ENCODE measurements at regions not wholly inside any gene's neighbourhood (a gene's known extent, or its start where the extent isn't known, plus 50 kb on each side); places are given as distances from the start of the nearest gene placed in this dataset.
"Not testable (repeated sequence)": the region's sequence is repeated elsewhere in the genome, so short reads cannot be mapped to it uniquely, and the experiment has no call there.

GRCh38 chr2:220370764-220371163 lies 743.3 kb downstream of the SLC4A3 start:
- DNase-seq (ENCODE audit: low read depth, low spot score): no peak
- Histone ChIP-seq H3K36me3 (ENCODE audit: control insufficient read depth, insufficient read depth, low read length) (no peaks in the 10 kb centered on the region), H3K4me1 (ENCODE audit: control insufficient read depth, insufficient read depth, low read length) (no peaks in the 10 kb centered on the region; the same call in 1 of the 2 replicates), H3K27ac (ENCODE audit: low read length) (no peak overlapping the region), H3K4me3 (ENCODE audit: low read length) (no peak overlapping the region), H3K27me3 (ENCODE audit: control insufficient read depth, insufficient read depth, low read length) (no peaks in the 10 kb centered on the region), H3K9me3 (ENCODE audit: control insufficient read depth, insufficient read depth, low read length) (no peaks in the 10 kb centered on the region)

- Histone ChIP-seq H3K9me3 (ENCODE audit: control insufficient read depth, insufficient read depth, low read length) (no peaks in the 10 kb centered on the region), H3K4me1 (ENCODE audit: control insufficient read depth, insufficient read depth, low read length) (no peaks in the 10 kb centered on the region; the same call in 1 of the 2 replicates), H3K4me3 (ENCODE audit: low read length) (no peak overlapping the region), H3K27me3 (ENCODE audit: control insufficient read depth, insufficient read depth, low read length) (no peaks in the 10 kb centered on the region), H3K27ac (ENCODE audit: low read length) (no peak overlapping the region), H3K36me3 (ENCODE audit: control insufficient read depth, insufficient read depth, low read length) (no peaks in the 10 kb centered on the region)
- DNase-seq (ENCODE audit: low read depth, low spot score): no peak
- no CpG with 5 or more reads among the region's 2 CpGs for WGBS (ENCODE audit: insufficient coverage, insufficient read length)
Observed at GRCh38 chr2:220371211-220371610, 743.8 kb downstream of the SLC4A3 start.

- no peaks in the 10 kb centered on the region for H3K9me3 ChIP-seq (ENCODE audit: control insufficient read depth, insufficient read depth, low read length)
- no peak overlapping the region for H3K27ac ChIP-seq (ENCODE audit: low read length)
- WGBS (ENCODE audit: insufficient coverage, insufficient read length): no CpG with 5 or more reads among the region's 2 CpGs
- H3K36me3 ChIP-seq (ENCODE audit: control insufficient read depth, insufficient read depth, low read length): no peaks in the 10 kb centered on the region
- no peak overlapping the region for H3K4me3 ChIP-seq (ENCODE audit: low read length)
- no peaks in the 10 kb centered on the region for H3K27me3 ChIP-seq (ENCODE audit: control insufficient read depth, insufficient read depth, low read length)
- no peak for DNase-seq (ENCODE audit: low read depth, low spot score)
- H3K4me1 ChIP-seq (ENCODE audit: control insufficient read depth, insufficient read depth, low read length): no peaks in the 10 kb centered on the region; the same call in 1 of the 2 replicates
Observed at GRCh38 chr2:220373878-220374277, 746.4 kb downstream of the SLC4A3 start.

GRCh38 chr2:220374282-220374681 lies 746.9 kb downstream of the SLC4A3 start:
- no peak for DNase-seq (ENCODE audit: low read depth, low spot score)
- no peaks in the 10 kb centered on the region for H3K36me3 ChIP-seq (ENCODE audit: control insufficient read depth, insufficient read depth, low read length)
- H3K4me3 ChIP-seq (ENCODE audit: low read length): no peak overlapping the region
- no peaks in the 10 kb centered on the region; the same call in 1 of the 2 replicates for H3K4me1 ChIP-seq (ENCODE audit: control insufficient read depth, insufficient read depth, low read length)
- WGBS (ENCODE audit: insufficient coverage, insufficient read length): no CpG with 5 or more reads among the region's 2 CpGs
- no peaks in the 10 kb centered on the region for H3K9me3 ChIP-seq (ENCODE audit: control insufficient read depth, insufficient read depth, low read length)
- H3K27me3 ChIP-seq (ENCODE audit: control insufficient read depth, insufficient read depth, low read length): no peaks in the 10 kb centered on the region
- H3K27ac ChIP-seq (ENCODE audit: low read length): no peak overlapping the region

DNA sequence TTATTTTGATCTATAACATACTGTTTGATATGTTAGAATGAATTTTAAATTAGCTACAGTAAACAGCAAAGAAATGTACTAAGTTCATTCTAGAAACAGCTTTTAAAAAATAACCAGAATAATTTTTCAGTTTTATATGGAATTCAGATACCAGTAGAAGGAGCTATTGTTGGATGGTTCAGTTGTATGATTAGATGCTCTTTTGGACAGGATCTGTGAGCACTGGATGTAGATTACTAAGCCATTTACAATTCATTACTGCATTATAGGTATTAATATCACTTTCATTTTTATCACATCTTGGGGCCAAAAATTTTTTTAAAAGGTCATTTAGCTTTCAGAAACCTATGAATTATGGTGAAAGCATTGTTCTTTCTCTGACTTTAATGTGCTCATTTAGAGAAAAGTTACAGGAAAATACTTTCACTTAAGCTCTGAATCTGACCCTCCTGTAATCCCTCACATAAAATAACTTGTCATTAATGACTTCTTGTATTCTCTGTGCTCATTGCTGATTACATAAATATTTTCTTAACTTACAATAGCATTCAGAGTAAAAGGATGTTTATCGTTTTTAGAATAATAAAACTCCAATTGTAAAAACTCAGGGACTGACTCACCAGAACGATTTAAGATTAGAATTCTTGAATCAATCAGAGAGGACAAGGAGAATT lies 750.2 kb downstream of the SLC4A3 start:
- no peaks in the 10 kb centered on the region; the same call in 1 of the 2 replicates for H3K4me1 ChIP-seq (ENCODE audit: control insufficient read depth, insufficient read depth, low read length)
- no peak overlapping the region for H3K27ac ChIP-seq (ENCODE audit: low read length)
- no peak overlapping the region for H3K4me3 ChIP-seq (ENCODE audit: low read length)
- no peaks in the 10 kb centered on the region for H3K27me3 ChIP-seq (ENCODE audit: control insufficient read depth, insufficient read depth, low read length)
- no peaks in the 10 kb centered on the region for H3K36me3 ChIP-seq (ENCODE audit: control insufficient read depth, insufficient read depth, low read length)
- WGBS (ENCODE audit: insufficient coverage, insufficient read length): no CpG with 5 or more reads among the region's 2 CpGs
- H3K9me3 ChIP-seq (ENCODE audit: control insufficient read depth, insufficient read depth, low read length): no peaks in the 10 kb centered on the region
- DNase-seq (ENCODE audit: low read depth, low spot score): no peak

DNA sequence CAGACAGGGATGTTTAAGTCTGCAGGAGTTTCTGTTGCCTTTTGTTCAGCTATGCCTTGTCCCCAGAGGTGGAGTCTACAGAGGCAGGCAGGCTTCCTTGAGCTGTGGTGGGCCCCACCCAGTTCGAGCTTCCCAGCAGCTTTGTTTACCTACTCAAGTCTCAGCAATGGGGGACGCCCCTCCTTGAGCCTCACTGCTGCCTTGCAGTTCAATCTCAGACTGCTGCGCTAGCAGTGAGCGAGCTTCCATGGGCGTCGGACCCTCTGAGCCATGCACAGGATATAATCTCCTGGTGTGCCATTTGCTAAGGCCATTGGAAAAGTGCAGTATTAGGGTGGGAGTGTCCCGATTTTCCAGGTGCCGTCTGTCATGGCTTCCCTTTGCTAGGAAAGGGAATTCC lies 760.3 kb downstream of the SLC4A3 start:
- not testable (repeated sequence) for H3K4me3 ChIP-seq (ENCODE audit: low read length); H3K27ac ChIP-seq (ENCODE audit: low read length); H3K36me3 ChIP-seq (ENCODE audit: control insufficient read depth, insufficient read depth, low read length); H3K4me1 ChIP-seq (ENCODE audit: control insufficient read depth, insufficient read depth, low read length); H3K27me3 ChIP-seq (ENCODE audit: control insufficient read depth, insufficient read depth, low read length); H3K9me3 ChIP-seq (ENCODE audit: control insufficient read depth, insufficient read depth, low read length); DNase-seq (ENCODE audit: low read depth, low spot score)
- no CpG with 5 or more reads among the region's 8 CpGs for WGBS (ENCODE audit: insufficient coverage, insufficient read length)

GRCh38 chr2:220393711-220394110 lies 766.3 kb downstream of the SLC4A3 start:
- no peak overlapping the region for H3K27ac ChIP-seq (ENCODE audit: low read length)
- DNase-seq (ENCODE audit: low read depth, low spot score): no peak
- no peaks in the 10 kb centered on the region for H3K36me3 ChIP-seq (ENCODE audit: control insufficient read depth, insufficient read depth, low read length)
- H3K4me1 ChIP-seq (ENCODE audit: control insufficient read depth, insufficient read depth, low read length): no peaks in the 10 kb centered on the region
- H3K9me3 ChIP-seq (ENCODE audit: control insufficient read depth, insufficient read depth, low read length): no peaks in the 10 kb centered on the region
- no peak overlapping the region for H3K4me3 ChIP-seq (ENCODE audit: low read length)
- no CpG with 5 or more reads among the region's 2 CpGs for WGBS (ENCODE audit: insufficient coverage, insufficient read length)
- no peaks in the 10 kb centered on the region for H3K27me3 ChIP-seq (ENCODE audit: control insufficient read depth, insufficient read depth, low read length)

DNA sequence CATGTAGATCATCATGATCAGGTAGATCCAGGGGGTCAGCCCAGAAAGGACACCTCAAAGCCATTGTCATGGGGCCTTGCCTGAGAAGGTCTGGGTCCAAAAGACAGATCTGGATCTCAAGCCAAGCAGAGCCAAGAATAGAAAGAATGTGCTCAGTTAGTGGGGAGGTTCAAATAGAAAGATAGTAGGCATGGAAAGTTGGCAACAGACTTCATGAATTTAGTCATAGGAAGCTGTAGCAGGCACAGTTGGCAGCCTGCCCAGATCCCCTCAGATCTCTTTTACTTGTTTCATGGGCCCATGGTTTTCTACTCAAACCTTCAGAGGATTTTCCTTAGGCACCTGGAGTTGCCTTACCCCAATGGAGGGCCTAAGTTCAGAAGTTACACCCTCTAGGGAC lies 767.0 kb downstream of the SLC4A3 start:
- no peak overlapping the region for H3K27ac ChIP-seq (ENCODE audit: low read length)
- H3K9me3 ChIP-seq (ENCODE audit: control insufficient read depth, insufficient read depth, low read length): no peaks in the 10 kb centered on the region
- DNase-seq (ENCODE audit: low read depth, low spot score): no peak
- no peaks in the 10 kb centered on the region for H3K4me1 ChIP-seq (ENCODE audit: control insufficient read depth, insufficient read depth, low read length)
- no peaks in the 10 kb centered on the region for H3K27me3 ChIP-seq (ENCODE audit: control insufficient read depth, insufficient read depth, low read length)
- H3K4me3 ChIP-seq (ENCODE audit: low read length): no peak overlapping the region
- H3K36me3 ChIP-seq (ENCODE audit: control insufficient read depth, insufficient read depth, low read length): no peaks in the 10 kb centered on the region

GRCh38 chr2:220396287-220396686 lies 768.9 kb downstream of the SLC4A3 start:
- Histone ChIP-seq H3K4me3 (ENCODE audit: low read length) (no peak overlapping the region), H3K27ac (ENCODE audit: low read length) (no peak overlapping the region), H3K27me3 (ENCODE audit: control insufficient read depth, insufficient read depth, low read length) (no peaks in the 10 kb centered on the region), H3K36me3 (ENCODE audit: control insufficient read depth, insufficient read depth, low read length) (no peaks in the 10 kb centered on the region), H3K9me3 (ENCODE audit: control insufficient read depth, insufficient read depth, low read length) (no peaks in the 10 kb centered on the region; the same call in 1 of the 2 replicates), H3K4me1 (ENCODE audit: control insufficient read depth, insufficient read depth, low read length) (no peaks in the 10 kb centered on the region)
- DNase-seq (ENCODE audit: low read depth, low spot score): no peak
- no CpG with 5 or more reads among the region's 4 CpGs for WGBS (ENCODE audit: insufficient coverage, insufficient read length)

DNA sequence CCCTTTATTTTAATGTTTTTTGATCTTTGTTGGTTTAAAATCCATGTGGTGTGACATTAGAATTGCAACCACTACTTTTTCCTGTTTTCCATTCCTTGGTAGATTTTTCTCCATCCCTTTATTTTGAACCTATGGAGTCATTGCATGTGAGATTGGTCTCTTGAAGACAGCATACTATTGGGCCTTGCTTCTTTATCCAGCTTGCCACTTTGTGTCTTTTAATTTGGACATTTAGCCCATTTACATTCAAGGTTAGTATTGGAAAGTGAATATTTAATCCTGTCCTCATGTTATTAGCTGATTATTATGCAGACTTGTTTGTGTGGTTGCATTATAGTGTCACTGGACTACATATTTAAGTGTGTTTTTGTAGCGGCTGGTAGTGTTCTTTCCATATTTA lies 782.9 kb downstream of the SLC4A3 start:
- no peak overlapping the region for H3K27ac ChIP-seq (ENCODE audit: low read length)
- no peak overlapping the region for H3K4me3 ChIP-seq (ENCODE audit: low read length)
- H3K36me3 ChIP-seq (ENCODE audit: control insufficient read depth, insufficient read depth, low read length): no peaks in the 10 kb centered on the region
- WGBS (ENCODE audit: insufficient coverage, insufficient read length): no CpG with 5 or more reads among the region's 1 CpG
- no peak for DNase-seq (ENCODE audit: low read depth, low spot score)
- H3K9me3 ChIP-seq (ENCODE audit: control insufficient read depth, insufficient read depth, low read length): no peaks in the 10 kb centered on the region
- no peaks in the 10 kb centered on the region for H3K4me1 ChIP-seq (ENCODE audit: control insufficient read depth, insufficient read depth, low read length)
- H3K27me3 ChIP-seq (ENCODE audit: control insufficient read depth, insufficient read depth, low read length): no peaks in the 10 kb centered on the region

GRCh38 chr2:220417503-220417902 lies 790.1 kb downstream of the SLC4A3 start:
- H3K27ac ChIP-seq (ENCODE audit: low read length): no peak overlapping the region
- H3K4me3 ChIP-seq (ENCODE audit: low read length): no peak overlapping the region
- DNase-seq (ENCODE audit: low read depth, low spot score): peak; percentile 13
- WGBS (ENCODE audit: insufficient coverage, insufficient read length): no CpG with 5 or more reads among the region's 7 CpGs
- no peaks in the 10 kb centered on the region for H3K36me3 ChIP-seq (ENCODE audit: control insufficient read depth, insufficient read depth, low read length)
- H3K27me3 ChIP-seq (ENCODE audit: control insufficient read depth, insufficient read depth, low read length): no peaks in the 10 kb centered on the region
- no peaks in the 10 kb centered on the region for H3K9me3 ChIP-seq (ENCODE audit: control insufficient read depth, insufficient read depth, low read length)
- H3K4me1 ChIP-seq (ENCODE audit: control insufficient read depth, insufficient read depth, low read length): no peaks in the 10 kb centered on the region
